ENCODE measurements at regions not wholly inside any gene's neighbourhood (a gene's known extent, or its start where the extent isn't known, plus 50 kb on each side); places are given as distances from the start of the nearest gene placed in this dataset.
"Not testable (repeated sequence)": the region's sequence is repeated elsewhere in the genome, so short reads cannot be mapped to it uniquely, and the experiment has no call there.

DNA sequence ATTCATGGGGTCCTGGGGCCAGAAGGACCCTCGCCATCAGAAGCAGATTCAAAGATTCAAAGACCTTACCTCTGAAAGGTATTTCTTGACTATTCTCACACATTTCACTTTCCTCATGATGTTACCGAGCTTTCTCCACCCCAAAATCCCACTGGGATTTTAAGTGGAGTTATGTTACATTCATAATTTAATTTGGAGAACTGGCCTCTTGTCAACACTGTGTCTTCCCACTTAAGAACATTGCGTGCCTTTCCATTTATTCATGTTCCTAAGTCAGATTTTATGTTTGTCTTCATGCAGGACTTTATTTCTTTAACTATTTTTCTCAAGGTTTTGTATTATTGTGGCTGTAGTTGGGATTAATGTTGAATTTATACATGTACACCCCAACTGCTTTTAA is 123.5 kb upstream of the BMPER start:
- no peak for DNase-seq (ENCODE audit: low read depth)

DNA sequence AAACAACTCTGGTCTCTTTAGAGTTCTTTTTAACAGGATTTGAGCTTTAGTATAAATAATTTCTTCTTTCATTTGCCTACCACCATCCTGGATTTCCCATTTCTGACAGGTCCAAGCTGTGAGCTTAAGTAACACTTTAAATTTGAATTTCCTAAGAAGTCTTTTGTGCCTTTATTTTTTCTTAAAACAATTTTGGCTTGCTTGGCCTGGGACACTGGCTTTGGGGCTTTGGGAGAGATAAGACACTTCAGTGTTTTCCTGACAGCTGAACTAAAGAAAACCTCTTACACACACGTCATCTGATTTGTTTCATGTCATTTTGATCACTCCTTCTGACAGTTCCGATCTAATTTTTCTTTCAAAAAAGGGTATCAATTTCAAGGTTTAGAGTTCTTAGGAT is 121.3 kb upstream of the BMPER start:
- DNase-seq (ENCODE audit: low read depth) = no peak

- no peak for DNase-seq (ENCODE audit: low read depth)
Measured at GRCh38 chr7:33788531-33788930, 116.8 kb upstream of the BMPER start.

- peak; percentile 31 for DNase-seq (ENCODE audit: low read depth)
Measured at GRCh38 chr7:33789871-33790630, 115.3 kb upstream of the BMPER start.

GRCh38 chr7:33790746-33791145 is 114.6 kb upstream of the BMPER start:
- no peak for DNase-seq (ENCODE audit: low read depth)

DNA sequence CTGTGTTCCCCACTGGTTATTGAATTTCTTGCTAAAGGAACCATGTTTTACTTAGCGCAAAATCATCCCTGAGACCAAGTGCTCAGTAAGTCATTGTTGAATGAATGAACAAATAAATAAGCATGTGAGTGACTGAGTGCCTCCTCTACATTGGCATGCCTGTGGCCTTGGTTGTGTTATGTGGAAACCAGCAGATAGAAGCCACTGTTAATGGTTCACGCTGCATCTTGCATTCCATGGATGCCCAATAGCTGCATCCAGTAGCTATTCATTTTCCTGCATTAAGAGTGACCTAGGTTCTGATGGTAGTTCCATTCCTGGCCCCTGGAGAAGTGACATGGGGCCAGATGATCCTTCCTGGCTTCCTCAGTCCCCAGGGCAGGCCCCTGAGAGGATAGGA is 113.3 kb upstream of the BMPER start:
- DNase-seq (ENCODE audit: low read depth) = no peak

DNA sequence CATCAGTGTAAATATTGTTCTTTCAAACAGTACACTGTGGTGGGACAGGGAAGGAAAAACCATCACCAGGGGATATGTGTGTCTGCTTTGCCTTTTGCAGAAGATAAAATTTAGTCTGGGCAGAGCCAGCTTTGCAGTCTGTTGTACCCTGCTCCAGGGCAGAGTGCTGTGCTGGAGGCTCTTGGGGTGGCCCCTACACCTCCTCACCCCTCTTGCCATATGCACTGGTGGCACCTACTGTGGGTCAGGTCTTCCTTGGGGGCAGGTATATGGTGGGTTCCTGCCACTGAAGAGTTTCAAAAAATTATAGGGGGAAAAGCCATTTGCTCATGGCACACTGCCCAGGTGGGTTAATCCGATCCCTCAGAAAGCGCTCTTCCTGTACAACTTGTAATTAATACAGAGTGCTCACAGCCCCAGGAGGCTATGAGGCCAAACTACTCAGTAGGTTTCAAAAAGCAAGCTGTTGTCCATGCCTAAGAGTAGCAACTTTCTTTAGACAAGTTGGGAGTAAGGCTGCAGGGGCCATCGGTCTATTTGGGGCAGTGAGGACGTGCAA is 112.7 kb upstream of the BMPER start:
- DNase-seq (ENCODE audit: low read depth) = no peak

DNA sequence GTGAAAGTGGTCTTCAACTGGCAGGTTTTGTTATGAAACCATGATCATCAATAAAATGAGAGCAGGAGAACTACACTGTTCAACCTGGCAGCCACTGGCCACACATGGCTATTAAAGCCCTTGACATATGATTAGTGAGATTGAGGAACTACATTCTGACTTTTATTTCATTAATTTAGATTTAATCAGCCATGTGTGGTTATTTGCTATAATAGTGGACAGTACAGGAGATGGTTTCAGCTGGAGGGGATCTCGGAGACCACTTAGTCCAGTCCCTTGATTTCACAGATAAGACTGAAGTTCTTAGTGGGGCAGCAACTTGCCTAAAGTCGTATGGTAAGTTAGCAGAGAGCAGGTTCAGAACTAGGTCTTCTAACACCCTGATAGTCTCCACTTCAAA is 111.7 kb upstream of the BMPER start:
- no peak for DNase-seq (ENCODE audit: low read depth)

- DNase-seq (ENCODE audit: low read depth) = no peak
Measured at GRCh38 chr7:33794419-33794818, 110.9 kb upstream of the BMPER start.

GRCh38 chr7:33794959-33795358 is 110.4 kb upstream of the BMPER start:
- DNase-seq (ENCODE audit: low read depth) = no peak

DNA sequence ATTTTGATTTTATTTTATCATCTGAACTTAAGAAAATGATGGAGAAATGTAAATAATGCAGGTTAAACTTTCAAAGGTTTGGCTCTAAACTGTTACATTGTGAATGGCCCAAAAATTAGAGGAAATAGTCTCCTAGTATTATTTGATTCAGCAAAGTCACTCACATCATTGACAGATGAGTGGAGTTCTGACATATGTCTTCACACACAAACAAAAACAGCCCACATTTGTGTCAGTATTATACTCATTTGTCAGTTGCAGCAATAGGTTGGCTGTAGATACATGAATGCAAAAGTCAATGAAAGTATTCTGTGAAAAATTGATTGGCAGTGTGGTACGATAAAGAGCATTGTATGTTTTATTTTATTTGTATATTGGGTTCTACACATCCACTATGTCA is 108.8 kb upstream of the BMPER start:
- DNase-seq (ENCODE audit: low read depth) = no peak

- DNase-seq (ENCODE audit: low read depth) = not testable (repeated sequence)
Measured at GRCh38 chr7:33797512-33797911, 107.8 kb upstream of the BMPER start.

- no peak for DNase-seq (ENCODE audit: low read depth)
Measured at GRCh38 chr7:33798686-33799325, 106.5 kb upstream of the BMPER start.

DNA sequence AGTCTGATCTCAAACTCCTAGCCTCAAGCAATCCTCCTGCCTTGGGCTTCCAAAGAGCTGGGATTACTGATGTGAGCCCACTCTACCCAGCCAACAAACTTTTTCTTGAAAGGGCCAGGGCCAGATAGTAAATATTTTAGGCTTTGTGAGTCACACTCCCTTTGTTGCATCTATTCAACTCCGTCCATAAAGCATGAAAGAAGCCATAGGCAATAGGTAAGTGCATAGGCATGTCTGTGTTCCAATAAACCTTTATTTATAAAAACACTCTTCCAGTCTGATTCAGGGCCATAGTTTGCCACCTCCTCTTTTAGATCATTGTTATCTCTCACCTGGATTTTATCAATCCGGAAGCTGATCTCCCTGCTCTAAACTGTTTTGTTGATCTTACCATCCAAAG is 105.6 kb upstream of the BMPER start:
- no peak for DNase-seq (ENCODE audit: low read depth)

DNA sequence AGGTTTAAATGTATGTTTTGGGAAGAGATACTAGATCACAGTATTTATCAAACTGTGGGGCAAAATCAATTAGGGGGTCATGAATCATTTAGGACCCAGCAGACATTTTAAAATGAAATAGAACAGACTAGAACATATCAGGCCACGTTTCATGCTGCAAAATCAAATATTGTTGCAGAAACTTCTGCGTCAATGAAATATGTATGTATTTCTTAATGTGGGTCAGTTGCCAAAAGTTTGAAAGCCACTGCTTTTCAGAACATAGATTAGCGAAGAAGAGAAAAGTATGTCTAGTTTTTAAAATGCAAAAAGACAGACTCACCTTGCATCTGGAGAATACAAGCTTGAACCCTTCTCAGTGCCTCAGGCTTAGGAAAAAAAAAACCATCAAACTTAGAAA is 102.7 kb upstream of the BMPER start:
- DNase-seq (ENCODE audit: low read depth) = no peak

- DNase-seq (ENCODE audit: low read depth) = no peak
Measured at GRCh38 chr7:33804140-33804660, 101.1 kb upstream of the BMPER start.

- DNase-seq (ENCODE audit: low read depth) = peak; percentile 73
Measured at GRCh38 chr7:33805630-33806233, 99.6 kb upstream of the BMPER start.

DNA sequence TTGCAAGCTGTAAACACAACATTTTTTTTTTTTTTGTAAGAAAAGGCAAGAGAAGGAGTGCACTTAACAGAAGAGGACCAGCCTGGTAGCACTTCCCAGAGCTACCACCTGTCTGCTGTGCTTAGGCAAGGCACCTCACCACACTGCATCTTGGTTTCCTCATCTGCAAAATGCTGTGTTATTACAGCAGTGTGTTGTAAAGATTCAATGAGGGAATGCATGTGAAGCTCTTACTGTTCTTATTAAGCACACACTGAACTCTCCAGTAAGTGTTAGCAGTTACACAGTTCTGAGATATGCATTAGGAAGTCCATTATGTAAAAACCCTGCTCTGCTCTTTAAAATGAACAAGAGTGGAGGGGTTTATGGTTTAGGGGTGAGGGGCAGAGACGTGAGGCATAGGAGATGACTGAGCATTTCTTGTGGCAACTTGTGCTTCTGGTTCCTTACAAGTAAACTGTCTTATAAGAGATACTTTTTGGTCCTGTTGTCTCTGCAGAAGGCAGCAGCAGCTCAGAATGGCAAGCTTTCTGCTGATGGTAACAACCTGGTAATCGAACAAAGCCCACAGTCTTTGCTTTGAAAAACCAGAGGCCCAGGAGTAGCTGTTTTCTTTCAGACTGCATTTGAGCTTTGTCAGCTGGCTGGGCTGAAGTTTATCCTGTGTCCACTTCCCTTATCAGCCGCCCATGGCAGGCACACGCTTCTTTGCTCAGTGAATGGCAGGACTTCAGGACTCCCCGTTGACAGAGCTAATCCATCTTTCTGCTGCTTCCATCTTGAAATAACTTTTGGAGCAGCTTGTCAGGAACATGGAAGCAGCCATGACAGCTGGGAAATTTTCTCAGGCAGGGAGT is 98.8 kb upstream of the BMPER start:
- DNase-seq (ENCODE audit: low read depth) = no peak

DNA sequence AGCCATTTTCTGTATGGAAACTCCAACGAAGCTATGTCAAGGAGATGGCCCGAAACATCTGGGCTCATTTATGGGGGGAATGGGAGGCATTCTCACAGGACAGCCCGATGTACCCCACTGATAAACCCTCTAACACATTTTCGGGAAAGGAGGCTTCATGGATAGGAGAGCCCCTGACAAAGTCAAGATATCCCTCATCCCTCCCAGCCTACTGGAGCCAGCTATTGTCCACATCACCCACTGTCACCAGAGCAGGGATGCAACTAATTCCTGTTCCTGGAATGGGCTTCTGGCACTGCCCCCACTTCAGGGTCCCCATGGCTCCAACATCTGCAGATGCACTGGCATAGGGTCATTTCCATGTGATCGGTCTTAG is 98.2 kb upstream of the BMPER start:
- DNase-seq (ENCODE audit: low read depth) = no peak

DNA sequence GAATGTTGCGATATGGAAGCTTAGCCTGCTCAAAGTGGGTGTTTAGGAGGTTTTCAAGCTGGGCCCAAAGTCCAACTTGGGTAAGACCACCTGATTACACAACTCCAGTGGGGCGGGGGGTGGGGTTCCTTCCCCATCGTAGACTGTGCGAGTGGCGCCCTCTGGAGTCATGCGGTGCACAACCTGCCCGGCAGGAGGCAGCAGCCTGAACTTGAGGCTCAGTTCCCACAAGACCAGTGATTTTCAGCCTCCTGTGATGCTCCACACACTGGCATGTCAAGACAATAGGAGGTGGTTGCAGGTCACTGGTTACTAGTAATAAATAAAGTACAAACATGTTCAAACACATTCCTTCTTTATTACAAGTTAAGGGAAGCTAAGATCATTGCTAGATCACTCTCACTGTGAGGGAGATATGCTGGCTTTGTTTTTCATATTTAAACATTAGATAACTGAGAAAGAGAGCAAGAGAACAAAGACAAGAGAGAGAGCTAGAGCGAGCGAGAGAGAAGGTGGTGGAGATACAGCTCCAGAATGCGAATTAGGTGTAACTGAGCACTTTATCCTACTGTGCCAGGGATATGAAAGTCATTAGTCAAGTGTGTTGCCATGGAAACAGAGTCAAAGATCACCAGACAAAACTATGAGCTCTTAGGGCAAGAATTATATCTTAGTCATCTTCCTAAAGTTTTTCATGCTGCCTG is 97.4 kb upstream of the BMPER start:
- DNase-seq (ENCODE audit: low read depth) = peak; percentile 86

GRCh38 chr7:33809228-33809627 is 96.1 kb upstream of the BMPER start:
- no peak for DNase-seq (ENCODE audit: low read depth)

Measured in RPMI7951 (cell line).